Anterior cingulate cortex (tissue), 58 donors: ENCODE measurements at regions not wholly inside any gene's neighbourhood (a gene's known extent, or its start where the extent isn't known, plus 50 kb on each side); places are given as distances from the start of the nearest gene placed in this dataset.
"Not testable (repeated sequence)": the region's sequence is repeated elsewhere in the genome, so short reads cannot be mapped to it uniquely, and the experiment has no call there.

Source experiments
- DNase-seq, 58 donors: peaks; one replicate each; lab custom pipeline; 2025; lab: John Stamatoyannopoulos, UW

- no peak for DNase-seq
Measured at GRCh38 chr16:10312008-10312407, 73.9 kb upstream of the ATF7IP2 start.

- DNase-seq, result no peak
Measured at GRCh38 chr16:10312784-10313724, 72.8 kb upstream of the ATF7IP2 start.

GRCh38 chr16:10314317-10314716, 71.5 kb upstream of the ATF7IP2 start:
- no peak for DNase-seq

GRCh38 chr16:10314811-10315210, 71.0 kb upstream of the ATF7IP2 start:
- peak in 3 of 58 donors; percentile 0 to 40 (median 9) for DNase-seq

- DNase-seq, result no peak
Measured at GRCh38 chr16:10317425-10318001, 68.3 kb upstream of the ATF7IP2 start.

GRCh38 chr16:10318798-10319500, 66.9 kb upstream of the ATF7IP2 start:
- no peak for DNase-seq

GRCh38 chr16:10321407-10322387, 64.2 kb upstream of the ATF7IP2 start:
- no peak for DNase-seq

- no peak for DNase-seq
Measured at GRCh38 chr16:10322723-10323527, 62.9 kb upstream of the ATF7IP2 start.

- DNase-seq, result no peak
Measured at GRCh38 chr16:10323528-10323869, 62.4 kb upstream of the ATF7IP2 start.

GRCh38 chr16:10324210-10324609, 61.7 kb upstream of the ATF7IP2 start:
- no peak for DNase-seq

GRCh38 chr16:10325783-10326543, 59.9 kb upstream of the ATF7IP2 start:
- DNase-seq, result no peak

GRCh38 chr16:10326647-10327046, 59.2 kb upstream of the ATF7IP2 start:
- DNase-seq, result no peak

- DNase-seq, result not testable (repeated sequence)
Measured at GRCh38 chr16:10328291-10328690, 57.6 kb upstream of the ATF7IP2 start.

GRCh38 chr16:10332241-10332640, 53.6 kb upstream of the ATF7IP2 start:
- no peak for DNase-seq

- DNase-seq, result no peak
Measured at GRCh38 chr16:10332775-10333174, 53.1 kb upstream of the ATF7IP2 start.

GRCh38 chr16:10333321-10334032, 52.4 kb upstream of the ATF7IP2 start:
- DNase-seq, result no peak

GRCh38 chr16:10335681-10336080, 50.2 kb upstream of the ATF7IP2 start:
- DNase-seq, result no peak
